Liver (tissue), 8 donors: ENCODE measurements at regions not wholly inside any gene's neighbourhood (a gene's known extent, or its start where the extent isn't known, plus 50 kb on each side); places are given as distances from the start of the nearest gene placed in this dataset.

ENCODE experiments used
- DNase-seq: peaks from one replicate; pipeline ENCODE4 v3.0.0-alpha.2; 2017; ENCODE audit warnings: low spot score
- H3K27ac ChIP-seq, 2 donors: one replicate each; pipeline ENCODE4 v1.7.0; 2013; ENCODE audit warnings: inconsistent platforms in 2 of 2, low read length in 2 of 2, control low read depth in 1 of 2, low read depth in 1 of 2, mild to moderate bottlenecking in 1 of 2
- H3K27me3 ChIP-seq, 4 donors: one replicate each; pipeline versions ENCODE4 v1.6.1 to v1.7.0; 2013; ENCODE audit warnings: low read length in 3 of 4, inconsistent platforms in 1 of 4, mild to moderate bottlenecking in 1 of 4, moderate library complexity in 1 of 4; ENCODE audit not compliant: control insufficient read depth in 4 of 4, insufficient read depth in 4 of 4
- H3K36me3 ChIP-seq, 4 donors: one replicate each; pipeline versions ENCODE4 v1.6.1 to v1.7.0; 2013; ENCODE audit warnings: low read length in 3 of 4, mild to moderate bottlenecking in 3 of 4, low read depth in 1 of 4, moderate library complexity in 1 of 4; ENCODE audit not compliant: control insufficient read depth in 4 of 4, insufficient read depth in 3 of 4
- H3K4me1 ChIP-seq, 4 donors: one replicate each; pipeline versions ENCODE4 v1.6.1 to v1.7.0; 2013; ENCODE audit warnings: low read length in 3 of 4, mild to moderate bottlenecking in 3 of 4, moderate library complexity in 1 of 4; ENCODE audit not compliant: control insufficient read depth in 4 of 4, insufficient read depth in 4 of 4
- H3K4me3 ChIP-seq, 3 donors: one replicate each; pipeline versions ENCODE4 v1.6.1 to v1.7.0; 2013; ENCODE audit warnings: low read length in 3 of 3, control low read depth in 1 of 3, low read depth in 1 of 3, mild to moderate bottlenecking in 1 of 3
- H3K9ac ChIP-seq, 2 donors: one replicate each; pipeline ENCODE4 v1.7.0; 2013; ENCODE audit warnings: low read length in 2 of 2, mild to moderate bottlenecking in 2 of 2, moderate library complexity in 2 of 2, control low read depth in 1 of 2, low read depth in 1 of 2
- H3K9me3 ChIP-seq, 4 donors: one replicate each; pipeline versions ENCODE4 v1.6.1 to v1.7.0; 2013; ENCODE audit warnings: low read length in 3 of 4; ENCODE audit not compliant: control insufficient read depth in 4 of 4
- ATF3 ChIP-seq: IDR thresholded peaks from 2 replicates; pipeline ENCODE4 v1.6.1; 2016; ENCODE audit warnings: antibody characterized with exemption
- EGR1 ChIP-seq, 2 donors: IDR thresholded peaks; 2 replicates each; pipeline ENCODE4 v1.6.1; 2016 to 2018; ENCODE audit warnings: antibody characterized with exemption in 2 of 2, low read depth in 2 of 2
- FOXA1 ChIP-seq: IDR thresholded peaks from 2 replicates; pipeline ENCODE4 v1.6.1; 2016; ENCODE audit warnings: antibody characterized with exemption
- FOXA2 ChIP-seq: IDR thresholded peaks from 2 replicates; pipeline ENCODE4 v1.6.1; 2016; ENCODE audit warnings: antibody characterized with exemption
- GABPA ChIP-seq, 2 donors: IDR thresholded peaks in 1 of 2; conservative IDR thresholded peaks in 1 of 2; 2 replicates each; pipeline ENCODE4 v1.6.1; 2016; ENCODE audit warnings: antibody characterized with exemption in 2 of 2, mild to moderate bottlenecking in 1 of 2, moderate library complexity in 1 of 2
- HNF4A ChIP-seq, 2 donors: conservative IDR thresholded peaks; 2 replicates each; pipeline ENCODE4 v1.6.1; 2016; ENCODE audit warnings: antibody characterized with exemption in 2 of 2, mild to moderate bottlenecking in 2 of 2
- HNF4G ChIP-seq: IDR thresholded peaks from 2 replicates; pipeline ENCODE4 v1.6.1; 2016; ENCODE audit warnings: antibody characterized with exemption
- JUND ChIP-seq, 2 donors: IDR thresholded peaks; 2 replicates each; pipeline ENCODE4 v1.6.1; 2016; ENCODE audit warnings: antibody characterized with exemption in 2 of 2
- MAX ChIP-seq: IDR thresholded peaks from 2 replicates; pipeline ENCODE4 v1.6.1; 2016; ENCODE audit warnings: antibody characterized with exemption
- NR2F2 ChIP-seq: IDR thresholded peaks from 2 replicates; pipeline ENCODE4 v1.6.1; 2016; ENCODE audit warnings: antibody characterized with exemption
- RAD21 ChIP-seq, 2 donors: IDR thresholded peaks; 2 replicates each; pipeline ENCODE4 v1.6.1; 2016; ENCODE audit warnings: antibody characterized with exemption in 2 of 2, mild to moderate bottlenecking in 2 of 2
- REST ChIP-seq: IDR thresholded peaks from 2 replicates; pipeline ENCODE4 v1.6.1; 2016; ENCODE audit warnings: antibody characterized with exemption, mild to moderate bottlenecking
- RXRA ChIP-seq, 2 donors: IDR thresholded peaks; 2 replicates each; pipeline ENCODE4 v1.6.1; 2017 to 2018; ENCODE audit warnings: antibody characterized with exemption in 2 of 2, mild to moderate bottlenecking in 1 of 2
- SP1 ChIP-seq: IDR thresholded peaks from 2 replicates; pipeline ENCODE4 v1.6.1; 2018; ENCODE audit warnings: antibody characterized with exemption, mild to moderate bottlenecking
- TAF1 ChIP-seq: conservative IDR thresholded peaks from 2 replicates; pipeline ENCODE4 v1.6.1; 2016; ENCODE audit warnings: antibody characterized with exemption, mild to moderate bottlenecking
- YY1 ChIP-seq: IDR thresholded peaks from 2 replicates; pipeline ENCODE4 v1.6.1; 2016; ENCODE audit warnings: antibody characterized with exemption, mild to moderate bottlenecking
- ZBTB33 ChIP-seq: IDR thresholded peaks from 2 replicates; pipeline ENCODE4 v1.6.1; 2016; ENCODE audit warnings: antibody characterized with exemption
- WGBS: extraction: QIAGEN DNeasy Blood & Tissue Kit; methylation state at CpG from one replicate; pipeline ENCODE4 v1.1.7; 2013; 5-methylcytosine and 5-hydroxymethylcytosine counted together
- TF ChIP-seq, protein P1 (sequence below): fragments of 150-350 bp; IDR thresholded peaks from 2 replicates; pipeline ENCODE4 v1.5.1; 2017; ENCODE audit warnings: improper control_type of control experiment, low read depth, low read length; ENCODE audit not compliant: missing input control
- donor health status: healthy.
- donor health status: healthy.
- donor health status: healthy.
- donor health status: healthy.
- donor health status: healthy.

DNA sequence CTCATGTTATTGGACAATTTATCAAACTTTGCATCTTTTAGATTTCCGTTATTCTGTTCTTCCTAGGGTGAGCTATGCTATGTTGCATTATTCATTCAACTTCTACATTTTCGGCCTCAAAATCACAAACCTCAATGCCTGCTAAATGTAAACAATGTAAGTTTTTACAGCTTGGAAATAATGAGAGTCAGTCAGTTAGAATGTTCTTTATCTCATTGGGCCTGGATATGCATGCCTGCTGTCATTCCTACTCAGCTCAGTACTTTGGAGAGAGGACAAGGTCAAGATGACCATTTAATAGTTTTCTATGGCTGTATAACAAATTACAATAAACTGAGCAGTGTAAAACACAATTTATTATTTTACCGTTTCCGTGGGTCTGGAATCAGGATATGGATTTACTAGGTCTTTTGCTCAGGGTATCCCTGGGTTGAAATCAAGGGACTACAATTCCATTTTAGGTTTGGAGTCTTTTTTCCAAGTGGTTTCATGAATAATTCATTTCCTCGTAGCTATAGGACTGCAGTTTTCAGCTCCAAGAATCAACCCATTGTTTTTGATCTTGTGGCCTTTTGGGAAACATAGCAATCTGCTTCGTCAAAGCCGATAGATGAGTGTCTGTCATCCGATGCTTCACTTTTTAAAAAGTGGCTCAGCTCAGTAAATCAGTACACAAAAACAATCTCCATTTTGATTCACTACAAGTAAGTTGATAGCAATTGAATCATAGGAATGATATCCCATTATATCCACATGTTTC, 1143.2 kb upstream of the CDH6 start (continued):
- TF ChIP-seq YY1 (no peak), FOXA2 (no peak), MAX (no peak), GABPA (IDR thresholded peaks at IDR 0.05 in 1 of 2, conservative IDR thresholded peaks at IDR 0.05 in 1 of 2) (no peak), HNF4A (conservative IDR thresholded peaks at IDR 0.05) (no peak), REST (no peak)

- Histone ChIP-seq H3K27ac (no peak overlapping the region), H3K9ac (no peak overlapping the region), H3K27me3 (no peaks in the 10 kb centered on the region), H3K36me3 (no peaks in the 10 kb centered on the region), H3K4me3 (no peak overlapping the region), H3K9me3 (no peaks in the 10 kb centered on the region), H3K4me1 (no peaks in the 10 kb centered on the region)
- 82% methylated on average over 10 of the region's 10 CpGs for WGBS
- no peak for DNase-seq
- no peak for TF ChIP-seq TAF1
- no peak for TF ChIP-seq MAX
- TF ChIP-seq RXRA (IDR thresholded peaks at IDR 0.05): no peak
- TF ChIP-seq ATF3: no peak
- TF ChIP-seq, protein P1, sequence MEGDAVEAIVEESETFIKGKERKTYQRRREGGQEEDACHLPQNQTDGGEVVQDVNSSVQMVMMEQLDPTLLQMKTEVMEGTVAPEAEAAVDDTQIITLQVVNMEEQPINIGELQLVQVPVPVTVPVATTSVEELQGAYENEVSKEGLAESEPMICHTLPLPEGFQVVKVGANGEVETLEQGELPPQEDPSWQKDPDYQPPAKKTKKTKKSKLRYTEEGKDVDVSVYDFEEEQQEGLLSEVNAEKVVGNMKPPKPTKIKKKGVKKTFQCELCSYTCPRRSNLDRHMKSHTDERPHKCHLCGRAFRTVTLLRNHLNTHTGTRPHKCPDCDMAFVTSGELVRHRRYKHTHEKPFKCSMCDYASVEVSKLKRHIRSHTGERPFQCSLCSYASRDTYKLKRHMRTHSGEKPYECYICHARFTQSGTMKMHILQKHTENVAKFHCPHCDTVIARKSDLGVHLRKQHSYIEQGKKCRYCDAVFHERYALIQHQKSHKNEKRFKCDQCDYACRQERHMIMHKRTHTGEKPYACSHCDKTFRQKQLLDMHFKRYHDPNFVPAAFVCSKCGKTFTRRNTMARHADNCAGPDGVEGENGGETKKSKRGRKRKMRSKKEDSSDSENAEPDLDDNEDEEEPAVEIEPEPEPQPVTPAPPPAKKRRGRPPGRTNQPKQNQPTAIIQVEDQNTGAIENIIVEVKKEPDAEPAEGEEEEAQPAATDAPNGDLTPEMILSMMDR: no peak
These were observed 1150.8 kb upstream of the CDH6 start for GRCh38 chr5:30042677-30043076.

- no peak for DNase-seq
- Histone ChIP-seq H3K36me3 (no peaks in the 10 kb centered on the region), H3K4me3 (no peak overlapping the region), H3K4me1 (no peaks in the 10 kb centered on the region), H3K27me3 (no peaks in the 10 kb centered on the region), H3K9me3 (no peaks in the 10 kb centered on the region), H3K27ac (no peak overlapping the region), H3K9ac (no peak overlapping the region)
- no peak for TF ChIP-seq SP1
- TF ChIP-seq JUND (IDR thresholded peaks at IDR 0.05): no peak
- no peak for TF ChIP-seq YY1
- TF ChIP-seq ATF3: no peak
- TF ChIP-seq EGR1 (IDR thresholded peaks at IDR 0.05; ENCODE audit: low read depth in 2 of 2): no peak
- no peak for TF ChIP-seq MAX
- TF ChIP-seq, protein P1: no peak
- TF ChIP-seq GABPA (IDR thresholded peaks at IDR 0.05 in 1 of 2, conservative IDR thresholded peaks at IDR 0.05 in 1 of 2): no peak
- TF ChIP-seq RAD21 (IDR thresholded peaks at IDR 0.05): no peak
- TF ChIP-seq FOXA1: no peak
- TF ChIP-seq ZBTB33: no peak
- TF ChIP-seq HNF4G: no peak
- no peak for TF ChIP-seq NR2F2
- TF ChIP-seq RXRA (IDR thresholded peaks at IDR 0.05): no peak
- 74% methylated on average over 7 of the region's 7 CpGs for WGBS
These were observed 1151.6 kb upstream of the CDH6 start for GRCh38 chr5:30041831-30042385.
